HG02588 (cell line): ENCODE measurements at regions not wholly inside any gene's neighbourhood (a gene's known extent, or its start where the extent isn't known, plus 50 kb on each side); places are given as distances from the start of the nearest gene placed in this dataset.
"Not testable (repeated sequence)": the region's sequence is repeated elsewhere in the genome, so short reads cannot be mapped to it uniquely, and the experiment has no call there.

Experiments used
- ATAC-seq: cut with Tn5 transposase; IDR thresholded peaks from one replicate; pipeline ENCODE4 v1.9.1; 2021; ENCODE audit warnings: mild to moderate bottlenecking, moderate library complexity; ENCODE audit not compliant: unreplicated experiment

DNA sequence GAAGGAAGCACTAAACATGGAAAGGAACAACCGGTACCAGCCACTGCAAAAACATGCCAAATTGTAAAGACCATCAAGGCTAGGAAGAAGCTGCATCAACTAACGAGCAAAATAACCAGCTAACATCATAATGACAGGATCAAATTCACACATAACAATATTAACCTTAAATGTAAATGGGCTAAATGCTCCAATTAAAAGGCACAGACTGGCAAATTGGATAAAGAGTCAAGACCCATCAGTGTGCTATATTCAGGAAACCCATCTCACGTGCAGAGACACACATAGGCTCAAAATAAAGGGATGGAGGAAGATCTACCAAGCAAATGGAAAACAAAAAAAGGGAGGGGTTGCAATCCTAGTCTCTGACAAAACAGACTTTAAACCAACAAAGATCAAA lies 126.3 kb upstream of the CAV2 start:
- ATAC-seq, result not testable (repeated sequence)

DNA sequence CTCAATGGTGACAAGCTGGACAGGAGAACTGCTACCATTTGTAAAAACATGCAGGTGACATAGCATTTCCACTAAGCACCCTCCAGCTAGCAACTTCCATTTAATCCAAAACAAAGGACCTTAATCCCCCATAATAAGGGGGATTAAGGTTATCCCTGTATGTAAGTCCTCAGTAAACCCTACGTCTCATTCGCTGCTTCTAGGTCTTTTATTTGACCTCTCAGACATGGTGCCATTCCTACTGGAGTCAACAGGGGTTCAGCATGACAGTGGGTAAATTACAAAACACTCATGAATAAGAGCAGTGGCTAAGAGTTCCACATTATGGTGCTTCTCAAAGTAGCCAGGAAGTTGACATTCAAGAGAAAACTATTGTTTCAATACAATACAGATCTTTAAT lies 121.8 kb upstream of the CAV2 start:
- no peak for ATAC-seq

DNA sequence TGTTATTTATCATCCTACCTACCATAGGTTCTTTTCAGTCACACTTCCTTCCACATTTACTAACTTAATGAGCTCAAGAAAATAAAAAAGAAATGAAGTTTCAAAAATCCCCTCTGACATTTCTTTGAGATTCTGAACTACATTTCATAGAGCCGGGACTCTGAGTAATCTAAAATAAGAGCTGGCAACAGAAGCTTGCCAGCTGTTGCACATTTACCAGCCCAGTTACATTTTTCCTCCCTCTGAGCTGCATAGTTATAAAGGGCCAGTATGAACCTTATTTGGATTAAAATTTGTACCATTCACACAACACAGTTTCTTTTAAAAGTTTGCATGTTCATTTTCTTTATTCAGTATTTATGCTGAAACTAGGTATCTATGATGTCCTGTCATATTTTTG lies 119.5 kb upstream of the CAV2 start:
- no peak for ATAC-seq

DNA sequence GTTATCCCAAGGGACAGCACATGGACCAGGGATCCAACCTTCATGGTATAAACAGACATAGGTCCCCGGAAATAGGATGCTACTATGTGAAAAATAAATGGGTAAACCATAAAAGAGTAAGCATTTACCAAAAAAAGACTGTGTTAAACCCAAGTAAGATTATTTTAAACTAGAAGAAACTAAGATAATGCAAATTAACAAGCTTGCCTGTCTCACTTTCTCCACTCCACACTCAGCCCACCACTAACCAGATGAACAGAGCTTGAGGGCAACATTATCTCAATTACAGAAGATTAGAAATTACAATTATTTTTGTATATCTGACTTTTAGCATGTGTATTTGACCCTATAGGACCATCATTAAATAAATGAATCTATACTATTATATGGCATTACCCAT lies 117.2 kb upstream of the CAV2 start:
- ATAC-seq, result no peak

DNA sequence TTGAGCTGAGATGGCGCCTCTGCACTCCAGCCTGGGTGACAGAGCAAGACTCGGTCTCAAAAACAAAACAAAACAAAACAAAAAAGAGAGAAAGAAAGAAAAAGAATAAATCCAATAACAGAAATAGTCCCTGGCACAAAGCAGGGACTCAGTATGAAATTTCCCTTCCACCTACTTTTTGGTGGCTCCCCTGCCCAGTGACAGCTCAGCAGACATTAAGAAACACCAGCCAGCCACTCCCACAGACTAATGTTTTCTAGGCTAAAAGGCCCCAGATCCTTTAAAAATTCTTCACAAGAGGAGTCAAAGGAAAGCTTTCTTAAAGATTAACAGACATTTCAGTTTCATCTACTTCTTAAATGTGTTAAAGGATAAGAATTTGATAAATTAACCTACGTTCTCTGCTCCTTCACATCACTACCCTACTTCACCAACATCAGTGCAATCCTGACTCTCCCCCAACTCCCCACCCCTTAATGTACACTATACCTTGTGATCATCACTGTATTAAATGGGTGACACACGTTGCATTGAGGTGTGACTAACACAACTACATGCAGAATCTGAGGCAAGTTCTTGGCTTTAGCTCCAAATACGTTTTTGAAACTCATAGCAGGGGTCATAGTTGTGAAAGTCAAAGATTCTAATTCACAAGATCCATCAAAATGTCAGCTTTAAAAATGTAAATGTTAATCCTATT lies 114.5 kb upstream of the CAV2 start:
- no peak for ATAC-seq

DNA sequence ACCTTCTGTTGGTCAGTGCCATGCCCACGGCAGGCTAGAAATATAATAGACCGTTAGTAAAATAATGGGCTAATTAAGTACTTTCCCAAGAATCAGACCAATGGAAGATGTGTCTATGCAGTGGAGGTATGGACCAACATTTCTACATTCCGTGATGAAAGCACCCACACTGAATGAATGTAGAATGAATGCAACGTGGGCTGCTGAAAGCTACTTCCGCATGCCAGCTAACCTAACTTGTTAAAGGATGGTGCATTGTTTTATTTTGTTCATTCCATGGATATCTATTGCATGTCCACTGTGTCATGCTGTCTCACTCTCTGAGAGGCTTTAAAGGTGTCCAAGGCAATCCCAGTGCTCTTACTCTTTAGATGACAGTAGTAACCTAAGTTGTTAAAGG lies 112.9 kb upstream of the CAV2 start:
- ATAC-seq, result no peak

DNA sequence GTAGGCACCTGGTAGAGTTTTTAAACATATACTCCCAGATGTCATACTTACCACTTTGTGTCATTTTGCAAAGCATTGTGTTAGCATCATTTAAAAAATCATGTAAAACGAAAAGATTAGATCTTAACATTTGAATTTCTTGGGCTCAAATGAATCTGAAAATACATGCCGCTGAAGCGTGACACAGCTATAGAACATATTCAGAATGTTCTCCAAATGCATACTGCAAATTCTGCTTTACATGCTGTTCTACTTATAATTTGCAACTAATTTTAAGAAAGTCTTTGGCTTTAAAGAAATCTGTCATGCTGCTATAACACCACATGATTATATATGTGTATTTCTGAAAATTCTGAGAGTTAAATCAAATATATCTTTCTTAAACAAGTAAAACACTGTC lies 109.2 kb upstream of the CAV2 start:
- ATAC-seq, result no peak

DNA sequence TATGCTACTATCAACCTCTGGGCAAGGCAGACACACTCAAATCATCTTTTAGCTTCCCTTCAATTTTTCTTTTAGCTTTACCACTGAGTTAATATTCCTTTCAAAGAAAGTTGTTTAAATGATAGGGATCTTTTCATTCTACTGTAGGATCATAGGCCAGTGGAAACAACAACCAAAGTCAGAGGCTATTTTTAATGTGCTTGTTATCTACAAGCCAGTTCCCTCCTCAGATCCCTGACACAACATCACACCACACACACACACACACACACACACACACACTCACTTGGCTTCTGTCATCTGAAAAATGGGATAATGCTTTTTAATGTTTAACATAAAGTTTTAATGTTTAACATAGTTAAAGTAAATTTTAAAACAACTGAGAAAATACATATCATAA lies 106.7 kb upstream of the CAV2 start:
- ATAC-seq, result no peak

DNA sequence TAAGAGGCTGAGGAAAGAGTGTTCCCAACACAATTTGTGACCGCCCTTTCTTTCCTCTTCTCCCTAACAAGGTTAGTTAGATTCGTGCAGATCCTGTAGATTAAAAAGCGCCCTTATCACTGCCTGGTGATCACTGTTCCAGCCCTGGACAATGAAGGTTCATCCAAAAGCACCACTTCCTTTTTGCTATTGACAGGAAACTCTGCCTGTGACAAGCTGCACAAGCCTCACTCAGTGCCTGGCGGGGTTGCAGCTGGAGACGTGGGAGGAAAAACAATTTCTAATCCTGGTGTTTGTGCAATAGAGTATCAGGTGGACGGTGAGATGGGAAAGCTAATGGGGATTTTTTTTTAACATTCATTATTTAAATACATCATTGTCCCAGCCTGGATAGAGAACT lies 105.9 kb upstream of the CAV2 start:
- no peak for ATAC-seq

DNA sequence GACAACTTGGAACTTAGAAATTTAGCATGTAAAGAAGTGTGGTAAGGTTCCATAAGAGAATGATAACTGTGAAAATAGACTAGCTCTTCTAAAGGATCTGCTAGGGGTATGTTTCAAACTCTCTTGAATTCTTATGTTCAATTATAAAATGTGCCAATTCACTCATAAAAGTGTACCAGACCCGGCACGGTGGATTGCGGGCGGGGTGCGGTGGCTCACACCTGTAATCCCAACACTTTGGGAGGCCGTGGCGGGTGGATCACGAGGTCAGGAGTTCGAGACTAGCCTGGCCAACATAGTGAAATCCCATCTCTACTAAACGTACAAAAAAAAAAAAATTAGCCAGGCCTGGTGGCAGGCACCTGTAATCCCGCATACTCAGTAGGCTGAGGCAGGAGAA lies 105.4 kb upstream of the CAV2 start:
- ATAC-seq, result no peak

DNA sequence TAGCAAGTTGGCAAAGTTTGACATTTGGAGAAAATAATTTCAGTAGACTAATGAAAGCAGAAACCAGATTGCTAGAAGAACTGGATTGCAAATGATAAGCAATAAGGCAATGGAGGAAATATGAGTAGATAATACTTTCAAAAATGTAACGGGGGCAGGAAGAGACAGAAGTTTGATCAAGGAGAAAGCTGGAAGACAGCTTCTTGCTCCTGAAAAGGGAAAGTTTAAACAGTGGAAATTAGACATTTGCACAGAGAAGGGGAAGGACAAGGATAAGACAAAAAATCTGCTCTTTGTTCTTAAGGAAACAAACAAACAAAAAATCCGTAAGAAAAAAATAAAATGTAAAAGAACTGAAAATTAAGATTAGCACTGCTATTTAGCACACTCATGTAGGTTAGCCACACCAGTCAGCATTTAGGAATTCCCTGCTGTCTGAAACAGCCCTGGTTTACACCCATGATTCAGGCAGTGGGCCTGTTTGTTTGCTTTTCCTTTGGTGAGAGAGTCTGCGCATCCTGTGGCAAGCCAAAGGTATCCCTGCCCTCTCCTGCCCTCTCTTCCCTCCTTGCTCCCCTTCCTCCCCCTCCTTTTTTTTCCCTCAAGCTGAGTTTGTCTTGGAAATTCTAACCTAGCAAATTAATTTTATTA lies 104.3 kb upstream of the CAV2 start:
- ATAC-seq, result no peak

DNA sequence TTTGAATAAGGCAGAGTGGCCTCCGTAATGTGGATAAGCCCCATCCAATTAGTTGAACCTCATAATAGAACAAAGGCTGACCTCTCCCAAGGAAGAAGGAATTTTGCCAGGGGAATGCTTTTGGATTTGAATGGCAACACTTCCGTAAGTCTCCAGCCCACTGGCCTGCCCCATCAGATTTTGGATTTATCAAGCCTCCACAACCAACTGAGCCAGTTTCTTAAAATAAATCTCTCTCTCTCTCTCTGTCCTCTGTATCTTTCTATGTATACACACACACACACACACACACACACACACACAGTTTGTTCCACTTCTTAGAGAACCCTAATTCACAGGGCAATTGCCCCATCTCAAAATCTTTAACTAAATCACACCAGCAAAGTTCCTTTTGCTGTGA lies 100.9 kb upstream of the CAV2 start:
- ATAC-seq, result no peak

DNA sequence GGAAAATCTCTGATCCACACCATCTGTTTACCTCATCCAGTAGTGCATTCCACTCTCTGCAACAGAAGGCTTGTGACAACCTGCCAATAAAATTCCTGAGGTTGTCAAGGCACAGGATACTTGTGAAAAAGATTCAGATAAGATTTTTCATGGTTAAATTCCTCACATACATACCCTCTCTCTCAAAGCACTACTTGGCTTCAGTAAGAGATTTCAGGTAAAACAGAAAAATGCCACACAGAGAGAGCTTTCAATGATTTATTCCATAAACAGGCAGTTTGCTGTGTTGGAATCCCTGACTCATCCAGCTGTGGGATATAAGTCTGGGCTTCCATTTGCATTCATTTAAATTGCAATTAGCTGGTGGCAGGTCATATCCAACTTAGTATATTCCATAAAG lies 99.7 kb upstream of the CAV2 start:
- ATAC-seq, result no peak

DNA sequence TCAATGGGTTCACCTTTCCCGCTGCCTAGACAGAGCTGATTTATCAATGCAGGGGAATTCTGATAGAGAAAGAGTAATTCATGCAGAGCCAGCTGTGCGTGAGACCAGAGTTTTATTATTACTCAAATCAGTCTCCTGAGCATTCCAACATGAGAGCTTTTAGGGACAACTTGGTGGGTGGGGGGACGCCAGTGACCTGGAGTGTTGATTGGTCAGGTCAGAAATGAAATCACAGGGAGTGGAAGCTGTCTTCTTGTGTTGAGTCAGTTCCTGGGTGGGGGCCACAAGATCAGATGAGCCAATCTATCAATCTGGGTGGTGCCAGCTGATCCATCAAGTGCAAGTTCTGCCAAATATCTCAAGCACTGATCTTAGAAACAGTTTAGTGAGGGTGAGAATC lies 99.0 kb upstream of the CAV2 start:
- ATAC-seq, result no peak

DNA sequence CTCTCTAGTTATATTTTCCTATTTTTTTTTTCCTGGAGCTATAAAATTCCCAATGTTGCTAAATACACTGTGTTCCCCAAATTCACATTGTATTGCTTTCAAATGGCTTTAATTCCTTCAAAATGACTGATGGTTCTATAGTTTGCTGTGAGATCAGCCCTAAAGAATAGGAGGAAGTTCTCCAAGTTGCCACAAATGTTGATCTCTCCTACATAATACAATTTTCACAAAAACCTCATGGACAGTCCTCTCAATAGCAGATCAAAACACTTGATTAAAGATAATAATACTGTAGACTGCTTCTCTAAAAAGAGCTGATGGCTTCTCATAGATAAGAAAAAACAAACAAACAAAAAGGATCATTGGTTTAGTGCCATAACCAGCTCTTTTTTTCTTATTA lies 97.8 kb upstream of the CAV2 start:
- ATAC-seq, result no peak

DNA sequence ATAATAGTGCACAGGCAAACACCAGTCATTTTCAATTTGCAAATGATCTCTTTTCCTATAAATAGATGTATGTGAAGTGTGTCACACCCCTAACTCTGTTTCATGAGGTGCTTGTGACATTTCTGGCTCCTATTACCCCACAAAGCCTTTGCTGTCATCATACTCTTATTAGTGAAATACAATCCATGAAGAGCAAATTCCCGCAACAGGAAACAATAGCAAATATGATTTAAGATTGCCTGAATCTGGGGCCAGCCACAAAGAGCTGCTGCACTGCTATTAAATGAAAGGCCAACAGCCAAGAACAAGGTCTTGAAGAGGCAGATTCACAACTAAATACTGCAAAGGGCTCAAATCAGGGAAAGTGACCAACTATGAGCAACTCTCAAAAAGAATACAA lies 96.3 kb upstream of the CAV2 start:
- no peak for ATAC-seq

DNA sequence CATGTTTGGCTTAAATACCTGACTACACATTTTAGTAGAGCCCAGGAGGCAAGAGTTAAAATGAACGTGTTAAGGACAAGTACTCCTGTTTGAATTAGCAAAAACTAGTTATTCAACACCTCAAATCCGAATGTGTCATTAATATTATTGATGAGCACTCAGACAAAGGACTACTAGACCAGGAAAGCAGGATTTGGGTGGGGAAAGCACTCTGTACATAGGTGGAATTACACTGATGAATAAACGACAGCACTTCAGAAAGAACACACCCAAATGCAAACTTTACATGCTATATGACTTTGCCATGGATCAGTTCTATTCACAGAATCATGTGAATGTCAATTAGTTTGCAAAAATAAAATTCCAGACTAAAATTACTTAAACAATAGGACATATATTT lies 95.1 kb upstream of the CAV2 start:
- no peak for ATAC-seq

DNA sequence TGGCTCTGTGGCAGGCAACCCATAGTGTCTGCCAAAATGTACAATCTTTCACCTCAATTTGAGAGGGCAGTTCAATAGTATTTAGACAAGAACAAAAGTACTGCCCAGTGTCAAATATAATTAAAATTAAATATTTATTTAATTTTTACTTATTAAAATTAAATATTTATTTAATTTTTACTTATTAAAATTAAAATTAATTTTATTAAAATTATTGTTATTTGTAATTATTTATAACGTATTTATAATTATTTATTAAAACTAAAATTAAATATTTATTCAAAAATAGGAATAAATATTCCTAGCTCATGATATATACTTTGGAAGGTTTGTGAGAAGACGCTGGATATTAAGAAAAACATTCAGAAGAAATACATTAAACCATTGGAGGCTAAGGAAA lies 93.7 kb upstream of the CAV2 start:
- no peak for ATAC-seq

DNA sequence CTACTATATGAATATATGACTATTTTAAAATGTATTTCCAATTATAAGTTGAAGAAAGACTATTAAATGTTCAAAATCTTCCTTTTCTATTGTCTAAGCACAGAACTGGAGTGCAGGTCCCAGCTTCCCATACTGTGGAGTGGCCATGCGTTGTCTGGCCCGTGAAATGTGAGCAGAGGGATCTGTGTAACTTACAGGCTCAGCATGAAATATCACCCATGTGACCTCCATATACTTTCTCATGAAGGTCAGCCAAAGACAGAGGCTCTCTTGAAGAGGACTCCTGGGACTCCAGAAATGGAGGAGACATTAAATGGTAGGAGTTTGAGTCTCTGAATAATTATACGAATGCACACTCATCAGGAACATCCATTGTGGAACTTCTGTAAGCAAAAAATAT lies 92.4 kb upstream of the CAV2 start:
- ATAC-seq, result no peak

DNA sequence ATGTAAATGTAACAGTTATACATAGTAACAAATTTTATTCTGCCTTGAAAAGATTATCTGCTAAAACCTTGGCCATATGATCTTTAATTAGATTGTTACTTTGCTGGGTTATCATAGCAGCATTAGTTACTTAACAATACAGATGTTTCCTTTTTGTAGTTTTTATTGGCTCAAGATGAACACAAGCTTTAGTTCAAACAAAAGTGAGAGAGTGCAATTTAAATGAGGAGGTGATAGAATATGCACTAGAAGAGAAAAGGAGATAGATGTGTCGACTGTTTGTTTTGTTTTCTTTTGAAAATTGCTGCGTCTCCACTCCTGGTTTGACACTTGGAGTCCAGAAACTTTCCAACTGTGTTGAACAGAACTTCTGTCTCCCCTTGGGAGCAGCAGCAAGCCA lies 91.4 kb upstream of the CAV2 start:
- no peak for ATAC-seq

DNA sequence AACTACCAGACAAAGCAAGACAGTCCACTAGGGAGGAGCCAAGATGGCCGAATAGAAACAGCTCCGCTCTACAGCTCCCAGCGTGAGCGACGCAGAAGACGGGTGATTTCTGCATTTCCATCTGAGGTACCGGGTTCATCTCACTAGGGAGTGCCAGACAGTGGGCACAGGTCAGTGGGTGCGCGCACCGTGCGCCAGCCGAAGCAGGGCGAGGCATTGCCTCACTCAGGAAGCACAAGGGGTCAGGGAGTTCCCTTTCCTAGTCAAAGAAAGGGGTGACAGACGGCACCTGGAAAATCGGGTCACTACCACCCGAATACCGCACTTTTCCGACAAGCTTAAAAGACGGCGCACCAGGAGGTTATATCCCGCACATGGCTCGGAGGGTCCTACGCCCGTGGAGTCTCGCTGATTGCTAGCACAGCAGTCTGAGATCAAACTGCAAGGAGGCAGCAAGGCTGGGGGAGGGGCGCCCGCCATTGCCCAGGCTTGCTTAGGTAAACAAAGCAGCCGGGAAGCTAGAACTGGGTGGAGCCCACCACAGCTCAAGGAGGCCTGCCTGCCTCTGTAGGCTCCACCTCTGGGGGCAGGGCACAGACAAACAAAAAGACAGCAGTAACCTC lies 90.6 kb upstream of the CAV2 start:
- not testable (repeated sequence) for ATAC-seq

DNA sequence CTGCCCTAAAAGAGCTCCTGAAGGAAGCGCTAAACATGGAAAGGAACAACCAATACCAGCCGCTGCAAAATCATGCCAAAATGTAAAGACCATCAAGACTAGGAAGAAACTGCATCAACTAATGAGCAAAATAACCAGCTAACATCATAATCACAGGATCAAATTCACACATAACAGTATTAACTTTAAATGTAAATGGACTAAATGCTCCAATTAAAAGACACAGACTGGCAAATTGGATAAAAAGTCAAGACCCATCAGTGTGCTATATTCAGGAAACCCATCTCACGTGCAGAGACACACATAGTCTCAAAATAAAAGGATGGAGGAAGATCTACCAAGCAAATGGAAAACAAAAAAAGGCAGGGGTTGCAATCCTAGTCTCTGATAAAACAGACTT lies 88.8 kb upstream of the CAV2 start:
- ATAC-seq, result not testable (repeated sequence)
